OCI-LY7 (cell line): ENCODE measurements at regions not wholly inside any gene's neighbourhood (a gene's known extent, or its start where the extent isn't known, plus 50 kb on each side); places are given as distances from the start of the nearest gene placed in this dataset.

Experiments used
- EZH2phosphoT487 ChIP-seq: fragments of 200-600 bp; sonication (generic); IDR thresholded peaks from 2 replicates; pipeline ENCODE4 v1.6.1; 2018; ENCODE audit warnings: low read depth, borderline replicate concordance, mild to moderate bottlenecking, mixed run types, antibody characterized with exemption, low read length, moderate library complexity, mixed read lengths
- TF ChIP-seq, protein P1 (sequence below): fragments of 200-600 bp; sonication (generic); conservative IDR thresholded peaks from 2 replicates; pipeline ENCODE4 v1.5.1; 2014; ENCODE audit warnings: mild to moderate bottlenecking, antibody characterized with exemption, low read length, moderate library complexity, mixed read lengths

DNA sequence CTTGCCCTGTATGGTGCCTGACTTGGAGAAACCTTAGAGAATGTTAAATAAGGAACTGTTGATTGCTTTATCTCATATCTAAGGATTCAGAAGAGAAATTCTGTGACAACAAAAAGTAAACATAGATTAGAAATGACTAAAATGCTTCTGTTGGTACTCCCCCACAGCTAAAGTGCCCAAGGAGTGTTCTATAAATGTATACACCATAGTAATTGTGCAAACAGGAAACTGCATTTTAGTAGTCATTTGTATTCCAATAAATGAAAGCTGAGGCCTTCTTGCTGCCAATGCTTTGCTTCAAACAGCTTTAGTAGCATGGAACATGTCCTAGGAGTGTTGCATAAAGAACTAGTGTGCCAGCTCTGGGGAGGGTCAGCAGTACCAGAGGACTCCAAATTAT lies 343.7 kb upstream of the IRAK1BP1 start:
- TF ChIP-seq, protein P1, sequence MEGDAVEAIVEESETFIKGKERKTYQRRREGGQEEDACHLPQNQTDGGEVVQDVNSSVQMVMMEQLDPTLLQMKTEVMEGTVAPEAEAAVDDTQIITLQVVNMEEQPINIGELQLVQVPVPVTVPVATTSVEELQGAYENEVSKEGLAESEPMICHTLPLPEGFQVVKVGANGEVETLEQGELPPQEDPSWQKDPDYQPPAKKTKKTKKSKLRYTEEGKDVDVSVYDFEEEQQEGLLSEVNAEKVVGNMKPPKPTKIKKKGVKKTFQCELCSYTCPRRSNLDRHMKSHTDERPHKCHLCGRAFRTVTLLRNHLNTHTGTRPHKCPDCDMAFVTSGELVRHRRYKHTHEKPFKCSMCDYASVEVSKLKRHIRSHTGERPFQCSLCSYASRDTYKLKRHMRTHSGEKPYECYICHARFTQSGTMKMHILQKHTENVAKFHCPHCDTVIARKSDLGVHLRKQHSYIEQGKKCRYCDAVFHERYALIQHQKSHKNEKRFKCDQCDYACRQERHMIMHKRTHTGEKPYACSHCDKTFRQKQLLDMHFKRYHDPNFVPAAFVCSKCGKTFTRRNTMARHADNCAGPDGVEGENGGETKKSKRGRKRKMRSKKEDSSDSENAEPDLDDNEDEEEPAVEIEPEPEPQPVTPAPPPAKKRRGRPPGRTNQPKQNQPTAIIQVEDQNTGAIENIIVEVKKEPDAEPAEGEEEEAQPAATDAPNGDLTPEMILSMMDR = no peak
- no peak for TF ChIP-seq EZH2phosphoT487
